GM19240 (cell line): ENCODE measurements at regions not wholly inside any gene's neighbourhood (a gene's known extent, or its start where the extent isn't known, plus 50 kb on each side); places are given as distances from the start of the nearest gene placed in this dataset.
"Not testable (repeated sequence)": the region's sequence is repeated elsewhere in the genome, so short reads cannot be mapped to it uniquely, and the experiment has no call there.

Experiments used
- DNase-seq: peaks from one replicate; pipeline ENCODE4 v3.0.0; 2011; ENCODE audit warnings: low spot score; ENCODE audit not compliant: insufficient read length

GRCh38 chr10:107557916-107558315, 393.4 kb upstream of the SORCS1 start:
- no peak for DNase-seq

- DNase-seq, result no peak
Observed at GRCh38 chr10:107554333-107554732, 389.8 kb upstream of the SORCS1 start.

GRCh38 chr10:107553470-107553869, 389.0 kb upstream of the SORCS1 start:
- DNase-seq, result no peak

- no peak for DNase-seq
Observed at GRCh38 chr10:107552963-107553362, 388.5 kb upstream of the SORCS1 start.

GRCh38 chr10:107548301-107548700, 383.8 kb upstream of the SORCS1 start:
- no peak for DNase-seq

GRCh38 chr10:107546986-107547385, 382.5 kb upstream of the SORCS1 start:
- DNase-seq, result no peak

GRCh38 chr10:107546284-107546683, 381.8 kb upstream of the SORCS1 start:
- no peak for DNase-seq

- DNase-seq, result no peak
Observed at GRCh38 chr10:107545717-107546116, 381.2 kb upstream of the SORCS1 start.

GRCh38 chr10:107544706-107545520, 380.4 kb upstream of the SORCS1 start:
- no peak for DNase-seq

GRCh38 chr10:107542607-107543006, 378.1 kb upstream of the SORCS1 start:
- no peak for DNase-seq

GRCh38 chr10:107542016-107542415, 377.5 kb upstream of the SORCS1 start:
- DNase-seq, result no peak

- no peak for DNase-seq
Observed at GRCh38 chr10:107540981-107541380, 376.5 kb upstream of the SORCS1 start.

- no peak for DNase-seq
Observed at GRCh38 chr10:107529350-107529749, 364.8 kb upstream of the SORCS1 start.

- DNase-seq, result no peak
Observed at GRCh38 chr10:107520348-107520747, 355.8 kb upstream of the SORCS1 start.

GRCh38 chr10:107517811-107518210, 353.3 kb upstream of the SORCS1 start:
- no peak for DNase-seq

- DNase-seq, result no peak
Observed at GRCh38 chr10:107516349-107516748, 351.8 kb upstream of the SORCS1 start.

GRCh38 chr10:107504011-107504410, 339.5 kb upstream of the SORCS1 start:
- DNase-seq, result not testable (repeated sequence)

- no peak for DNase-seq
Observed at GRCh38 chr10:107502229-107502985, 337.9 kb upstream of the SORCS1 start.

GRCh38 chr10:107498983-107499382, 334.5 kb upstream of the SORCS1 start:
- DNase-seq, result no peak

- DNase-seq, result no peak
Observed at GRCh38 chr10:107497024-107497423, 332.5 kb upstream of the SORCS1 start.

- DNase-seq, result no peak
Observed at GRCh38 chr10:107496594-107496993, 332.1 kb upstream of the SORCS1 start.

- no peak for DNase-seq
Observed at GRCh38 chr10:107492389-107492788, 327.9 kb upstream of the SORCS1 start.

- DNase-seq, result no peak
Observed at GRCh38 chr10:107490389-107490788, 325.9 kb upstream of the SORCS1 start.
